SK-N-MC (cell line): ENCODE measurements at regions not wholly inside any gene's neighbourhood (a gene's known extent, or its start where the extent isn't known, plus 50 kb on each side); places are given as distances from the start of the nearest gene placed in this dataset.

Experiments used
- DNase-seq: peaks from one replicate; pipeline ENCODE4 v3.0.0-alpha.2; 2011; ENCODE audit warnings: low read depth, low spot score
- H3K27ac ChIP-seq: fragments of 200-600 bp; sonication (generic); 2 replicates; pipeline ENCODE4 v1.5.1; 2016; ENCODE audit warnings: mixed run types
- H3K36me3 ChIP-seq: fragments of 200-600 bp; sonication (generic); 2 replicates; pipeline ENCODE4 v1.6.1; 2017; ENCODE audit warnings: antibody characterized with exemption, low read length, mixed read lengths; ENCODE audit not compliant: insufficient read depth
- H3K4me3 ChIP-seq: fragments of 200-600 bp; sonication (generic); 2 replicates; pipeline ENCODE4 v1.5.1; 2016
- H3K9ac ChIP-seq: fragments of 200-600 bp; sonication (generic); 2 replicates; pipeline ENCODE4 v1.8.0; 2017; ENCODE audit warnings: mixed run types, mixed read lengths; ENCODE audit not compliant: insufficient read length
- H3K9me3 ChIP-seq: fragments of 200-600 bp; sonication (generic); 2 replicates; pipeline ENCODE4 v1.6.1; 2017; ENCODE audit warnings: low read depth, mild to moderate bottlenecking, antibody characterized with exemption, low read length, moderate library complexity, mixed read lengths
- EZH2 ChIP-seq: fragments of 200-600 bp; sonication (generic); IDR thresholded peaks from one replicate; pipeline ENCODE4 v1.6.1; 2017; ENCODE audit warnings: antibody characterized with exemption
- FOXP2 ChIP-seq: optimal IDR thresholded peaks from 2 replicates; pipeline ENCODE3; 2011; ENCODE audit warnings: mild to moderate bottlenecking, moderate library complexity; ENCODE audit not compliant: insufficient read depth; ENCODE audit errors: extremely low read length, control extremely low read depth
- POLR2AphosphoS5 ChIP-seq: IDR thresholded peaks from 2 replicates; pipeline ENCODE4 v1.6.1; 2012; ENCODE audit warnings: mild to moderate bottlenecking, low read depth, low read length, borderline replicate concordance

DNA sequence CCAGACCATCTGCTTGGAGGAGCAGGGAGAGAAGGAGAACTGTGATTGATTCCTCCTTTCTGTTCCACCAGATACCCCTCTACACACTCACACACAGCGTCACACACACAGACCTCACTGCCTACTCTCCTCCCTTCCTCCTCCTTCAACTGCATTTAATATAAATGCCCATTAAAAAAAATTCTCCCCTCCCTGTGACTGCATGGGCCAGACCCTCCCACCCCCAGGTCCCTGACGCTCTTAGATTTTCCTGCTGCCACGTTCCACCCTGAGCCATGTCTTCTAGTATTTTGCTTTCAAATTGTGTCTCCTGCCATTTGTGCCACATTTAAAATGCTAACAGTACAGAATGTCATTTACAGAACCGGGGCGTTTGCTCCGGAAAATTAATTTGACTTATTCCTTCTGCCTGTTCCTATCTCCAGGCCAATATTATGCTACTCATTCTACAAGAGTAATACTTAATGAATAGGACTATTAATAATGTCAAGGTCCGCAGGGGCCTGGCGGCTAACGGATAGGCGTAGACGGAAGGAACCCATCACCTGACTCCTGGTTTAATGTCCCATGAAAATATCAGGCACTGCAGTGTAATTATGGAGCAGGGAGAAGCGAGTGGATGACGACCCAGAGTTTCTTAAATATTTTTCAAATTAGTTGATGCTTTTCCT lies 100.2 kb downstream of the MRM1 start:
- Histone ChIP-seq H3K4me3 (no peak overlapping the region), H3K36me3 (no peaks in the 10 kb centered on the region), H3K27ac (no peak overlapping the region), H3K9ac (no peak overlapping the region), H3K9me3 (no peaks in the 10 kb centered on the region)
- DNase-seq, result no peak
- TF ChIP-seq POLR2AphosphoS5 (no peak), FOXP2 (no peak), EZH2 (no peak)

DNA sequence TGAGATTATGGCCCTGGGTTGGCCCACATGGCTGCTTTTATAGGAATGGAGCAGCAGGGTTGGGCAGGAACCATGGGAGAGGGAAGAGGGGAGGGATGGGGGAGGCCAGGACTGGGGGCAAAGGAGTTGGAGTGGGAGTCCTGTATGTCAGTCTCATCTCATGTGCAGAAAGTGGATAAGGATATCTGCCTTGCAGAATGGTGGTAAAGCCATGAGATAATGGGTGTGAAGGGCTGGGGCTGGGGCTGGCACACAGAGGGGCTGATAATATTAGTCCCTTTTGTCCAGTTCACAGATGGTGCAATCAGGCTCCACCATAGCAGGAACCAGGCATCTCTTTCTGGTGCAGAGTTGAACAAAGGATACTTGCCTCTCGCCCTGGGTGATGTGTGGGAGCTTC lies 101.3 kb downstream of the MRM1 start:
- no peak overlapping the region for H3K4me3 ChIP-seq
- H3K36me3 ChIP-seq, result no peaks in the 10 kb centered on the region
- TF ChIP-seq POLR2AphosphoS5, result no peak
- H3K9me3 ChIP-seq, result no peaks in the 10 kb centered on the region
- no peak overlapping the region for H3K27ac ChIP-seq
- H3K9ac ChIP-seq, result no peak overlapping the region
- no peak for DNase-seq

DNA sequence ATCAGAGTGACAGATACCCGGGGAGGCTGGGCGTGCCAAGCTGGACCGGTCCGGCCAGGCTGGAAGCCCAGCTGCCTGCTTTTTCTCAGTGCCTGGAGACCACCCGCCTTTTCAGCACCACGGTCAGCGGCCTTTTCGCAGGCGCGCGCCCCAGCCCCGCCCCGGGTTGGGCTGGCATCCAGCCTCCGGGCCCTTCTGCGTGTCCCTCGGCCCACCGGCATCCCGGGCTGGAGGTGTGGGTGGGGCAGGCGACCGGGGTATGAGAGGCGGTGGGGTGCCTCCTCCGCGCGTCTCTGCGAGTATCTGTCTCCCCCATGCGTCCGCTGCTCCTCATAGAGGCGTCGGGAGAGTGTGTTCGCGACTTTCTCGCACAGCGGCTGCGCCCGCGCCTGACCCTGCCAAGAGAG lies 102.5 kb downstream of the MRM1 start:
- no peaks in the 10 kb centered on the region for H3K36me3 ChIP-seq
- no peak for TF ChIP-seq POLR2AphosphoS5
- TF ChIP-seq FOXP2, result no peak
- TF ChIP-seq EZH2, result no peak
- H3K9me3 ChIP-seq, result no peaks in the 10 kb centered on the region
- no peak overlapping the region for H3K27ac ChIP-seq
- no peak overlapping the region for H3K9ac ChIP-seq
- H3K4me3 ChIP-seq, result no peak overlapping the region
- no peak for DNase-seq

DNA sequence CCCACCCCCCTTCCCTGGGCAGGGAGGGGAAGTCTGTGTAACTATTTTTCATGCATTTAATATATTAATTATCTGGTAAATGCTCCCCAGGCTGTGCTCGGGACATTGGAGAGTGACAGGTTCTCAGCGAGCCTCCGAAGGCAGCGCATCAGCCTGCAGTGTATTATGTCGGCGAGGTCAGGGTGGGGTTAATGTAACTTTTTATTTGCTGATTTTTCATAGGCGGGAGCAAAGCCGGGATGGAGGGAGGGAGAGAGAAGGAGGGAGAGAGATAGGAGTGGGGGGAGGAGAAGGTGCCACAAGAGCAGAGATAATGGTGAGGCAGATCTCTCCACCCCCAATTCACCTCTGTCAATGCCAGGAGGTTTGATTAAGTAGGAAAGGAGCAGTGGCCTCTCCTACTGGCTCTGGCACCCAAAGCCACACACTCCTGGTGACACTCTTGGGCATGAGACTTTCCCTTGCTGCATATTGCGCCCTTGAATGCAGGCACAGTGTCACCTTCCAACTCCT lies 104.0 kb downstream of the MRM1 start:
- Histone ChIP-seq H3K4me3 (no peak overlapping the region), H3K27ac (no peak overlapping the region), H3K36me3 (no peaks in the 10 kb centered on the region), H3K9ac (no peak overlapping the region), H3K9me3 (no peaks in the 10 kb centered on the region)
- DNase-seq, result no peak
- TF ChIP-seq FOXP2, result no peak
- TF ChIP-seq POLR2AphosphoS5, result no peak
- no peak for TF ChIP-seq EZH2

DNA sequence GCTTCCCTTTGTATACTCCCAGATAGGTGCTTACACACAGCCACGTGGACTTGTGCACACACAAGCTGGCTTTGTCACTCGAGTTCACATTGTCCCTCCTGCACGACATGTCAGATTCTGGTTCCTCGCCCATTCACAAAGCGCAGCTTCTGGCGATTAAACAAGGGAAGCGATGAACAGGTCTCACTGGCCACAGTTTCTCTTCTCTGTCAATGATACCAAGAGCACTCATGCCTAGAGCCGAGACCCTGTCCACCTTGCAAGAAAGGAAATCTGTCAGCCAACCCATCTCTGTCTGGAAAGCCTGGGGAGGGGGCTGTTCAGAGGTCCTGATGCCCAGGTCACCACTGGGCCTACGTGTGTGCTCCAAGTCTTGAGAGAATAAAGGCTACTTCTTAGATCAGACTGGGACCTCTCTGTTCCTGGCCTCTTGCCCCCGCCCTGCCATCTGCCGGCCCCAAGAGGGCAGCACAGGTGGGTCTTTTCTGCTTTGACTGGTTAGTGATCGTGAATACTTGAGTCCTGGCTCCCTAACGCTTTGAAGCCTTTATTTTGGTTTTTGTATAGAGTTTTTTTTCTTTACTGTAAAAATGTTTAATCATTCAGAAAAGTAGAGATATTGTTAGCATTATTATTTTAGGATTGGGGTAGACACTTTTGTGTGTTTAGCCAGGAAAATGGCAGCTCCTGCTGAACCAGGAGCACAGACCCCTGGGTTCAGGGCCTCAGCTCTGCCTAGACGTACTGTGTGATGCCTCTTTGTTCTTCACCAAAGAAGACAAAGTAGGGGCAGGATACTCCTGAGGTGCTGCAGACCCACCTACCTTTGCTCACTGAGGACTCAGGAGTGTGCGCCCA lies 104.7 kb downstream of the MRM1 start:
- TF ChIP-seq EZH2, result no peak
- no peak for TF ChIP-seq FOXP2
- TF ChIP-seq POLR2AphosphoS5, result no peak
- H3K4me3 ChIP-seq, result no peak overlapping the region
- DNase-seq, result no peak
- H3K27ac ChIP-seq, result no peak overlapping the region
- H3K36me3 ChIP-seq, result no peaks in the 10 kb centered on the region
- no peak overlapping the region for H3K9ac ChIP-seq
- H3K9me3 ChIP-seq, result no peaks in the 10 kb centered on the region

DNA sequence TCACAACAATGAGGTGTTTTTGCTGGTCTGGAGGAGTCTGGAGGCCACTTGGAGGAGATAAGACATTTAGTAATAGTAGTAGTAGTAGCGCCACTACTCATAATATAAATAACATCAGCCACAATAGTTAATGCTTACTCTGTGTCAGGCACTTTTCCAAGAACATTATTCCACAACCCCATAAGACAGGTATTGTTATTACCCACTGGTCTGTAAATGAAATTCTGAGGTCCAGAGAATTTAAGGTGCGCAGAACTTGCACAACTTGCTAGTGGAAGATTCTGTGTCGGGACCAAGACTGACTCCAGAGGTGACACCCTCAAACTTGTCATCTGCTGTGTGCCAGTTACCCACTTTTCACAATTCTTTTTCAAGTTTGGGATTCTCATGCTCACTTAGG lies 106.5 kb downstream of the MRM1 start:
- H3K36me3 ChIP-seq, result no peaks in the 10 kb centered on the region
- H3K9me3 ChIP-seq, result no peaks in the 10 kb centered on the region
- TF ChIP-seq EZH2 (no peak), POLR2AphosphoS5 (no peak), FOXP2 (no peak)
- H3K4me3 ChIP-seq, result no peak overlapping the region
- no peak overlapping the region for H3K9ac ChIP-seq
- H3K27ac ChIP-seq, result no peak overlapping the region
- no peak for DNase-seq

DNA sequence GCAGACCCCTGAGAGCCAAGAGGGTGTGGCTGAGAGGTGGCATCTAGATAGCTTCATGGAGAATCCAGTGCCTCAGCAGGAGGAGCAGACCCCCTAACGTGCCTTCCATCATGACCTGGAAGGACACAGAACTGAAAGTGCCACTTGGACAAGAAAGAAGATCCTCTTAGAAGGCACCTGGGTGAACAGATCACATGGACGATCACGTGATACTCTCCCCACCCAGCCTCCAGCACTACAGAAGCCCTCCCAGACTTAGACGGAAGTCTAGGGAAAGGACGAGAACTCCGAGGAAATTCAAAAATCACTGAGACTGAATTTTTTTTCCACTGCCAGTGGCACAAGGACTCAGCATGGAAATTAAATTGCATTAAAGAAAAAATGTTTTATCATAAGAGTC lies 113.4 kb downstream of the MRM1 start:
- no peaks in the 10 kb centered on the region for H3K36me3 ChIP-seq
- H3K9ac ChIP-seq, result no peak overlapping the region
- no peak for DNase-seq
- TF ChIP-seq EZH2, result no peak
- TF ChIP-seq POLR2AphosphoS5, result no peak
- TF ChIP-seq FOXP2, result no peak
- H3K9me3 ChIP-seq, result no peaks in the 10 kb centered on the region
- H3K4me3 ChIP-seq, result no peak overlapping the region
- no peak overlapping the region for H3K27ac ChIP-seq

DNA sequence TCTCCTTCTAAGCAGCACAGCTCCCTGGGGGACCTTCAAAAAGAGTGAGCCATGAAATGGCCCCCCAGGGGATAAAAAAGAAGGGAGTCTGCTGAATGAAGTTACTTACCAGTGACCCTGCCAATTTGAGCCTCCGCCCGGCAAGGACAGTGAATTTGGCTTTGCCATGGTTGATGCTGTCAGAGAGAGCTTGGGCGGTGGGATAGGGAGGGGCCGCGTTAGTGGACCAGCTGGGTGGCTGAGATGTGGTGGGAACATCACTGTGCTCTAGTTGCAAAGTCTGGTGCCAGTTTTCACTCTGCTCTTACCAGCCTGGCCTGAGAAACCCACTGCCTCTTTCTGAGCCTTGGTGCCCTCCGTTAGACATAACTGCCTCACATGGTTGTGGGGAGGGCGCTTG lies 114.6 kb downstream of the MRM1 start:
- TF ChIP-seq POLR2AphosphoS5, result no peak
- no peak for TF ChIP-seq FOXP2
- TF ChIP-seq EZH2, result no peak
- Histone ChIP-seq H3K9me3 (no peaks in the 10 kb centered on the region), H3K27ac (no peak overlapping the region), H3K4me3 (no peak overlapping the region), H3K9ac (no peak overlapping the region), H3K36me3 (no peaks in the 10 kb centered on the region)
- no peak for DNase-seq
